AG10803 (cell line): ENCODE measurements at regions not wholly inside any gene's neighbourhood (a gene's known extent, or its start where the extent isn't known, plus 50 kb on each side); places are given as distances from the start of the nearest gene placed in this dataset.
"Not testable (repeated sequence)": the region's sequence is repeated elsewhere in the genome, so short reads cannot be mapped to it uniquely, and the experiment has no call there.

Experiments
- DNase-seq: peaks from one replicate; pipeline ENCODE4 v3.0.0; 2010; ENCODE audit warnings: low read depth
- H3K4me3 ChIP-seq: 2 replicates; pipeline ENCODE4 v1.5.1; 2011; ENCODE audit warnings: mild to moderate bottlenecking, low read length, control low read depth
- CTCF ChIP-seq: conservative IDR thresholded peaks from 2 replicates; pipeline ENCODE4 v1.5.1; 2011; ENCODE audit warnings: mild to moderate bottlenecking, low read length, control low read depth, inconsistent platforms

- no peak for DNase-seq
- H3K4me3 ChIP-seq: no peak overlapping the region
- TF ChIP-seq CTCF: no peak
These were observed 557.4 kb upstream of the EYS start for GRCh38 chr6:66264376-66264775.

GRCh38 chr6:66258731-66259487 lies 551.9 kb upstream of the EYS start:
- not testable (repeated sequence) for DNase-seq, H3K4me3 ChIP-seq

GRCh38 chr6:66245231-66245630 lies 538.2 kb upstream of the EYS start:
- no peak overlapping the region for H3K4me3 ChIP-seq
- TF ChIP-seq CTCF: no peak

GRCh38 chr6:66238851-66239250 lies 531.8 kb upstream of the EYS start:
- TF ChIP-seq CTCF: no peak
- DNase-seq: peak; percentile 9
- no peak overlapping the region for H3K4me3 ChIP-seq

More at GRCh38 chr6:66245231-66245630, 538.2 kb upstream of the EYS start:
- peak; percentile 21 for DNase-seq

- H3K4me3 ChIP-seq: no peak overlapping the region
- TF ChIP-seq CTCF: no peak
- DNase-seq: no peak
These were observed 525.9 kb upstream of the EYS start for GRCh38 chr6:66232890-66233289.

- no peak overlapping the region for H3K4me3 ChIP-seq
- no peak for TF ChIP-seq CTCF
- DNase-seq: no peak
These were observed 523.6 kb upstream of the EYS start for GRCh38 chr6:66230591-66230990.

- no peak for TF ChIP-seq CTCF
- no peak overlapping the region for H3K4me3 ChIP-seq
- DNase-seq: peak; percentile 15
These were observed 519.1 kb upstream of the EYS start for GRCh38 chr6:66226109-66226508.
